ENCODE measurements at regions not wholly inside any gene's neighbourhood (a gene's known extent, or its start where the extent isn't known, plus 50 kb on each side); places are given as distances from the start of the nearest gene placed in this dataset.

GRCh38 chr2:102871707-102872106 is 109.9 kb downstream of the TMEM182 start:
- TF ChIP-seq, protein P1, sequence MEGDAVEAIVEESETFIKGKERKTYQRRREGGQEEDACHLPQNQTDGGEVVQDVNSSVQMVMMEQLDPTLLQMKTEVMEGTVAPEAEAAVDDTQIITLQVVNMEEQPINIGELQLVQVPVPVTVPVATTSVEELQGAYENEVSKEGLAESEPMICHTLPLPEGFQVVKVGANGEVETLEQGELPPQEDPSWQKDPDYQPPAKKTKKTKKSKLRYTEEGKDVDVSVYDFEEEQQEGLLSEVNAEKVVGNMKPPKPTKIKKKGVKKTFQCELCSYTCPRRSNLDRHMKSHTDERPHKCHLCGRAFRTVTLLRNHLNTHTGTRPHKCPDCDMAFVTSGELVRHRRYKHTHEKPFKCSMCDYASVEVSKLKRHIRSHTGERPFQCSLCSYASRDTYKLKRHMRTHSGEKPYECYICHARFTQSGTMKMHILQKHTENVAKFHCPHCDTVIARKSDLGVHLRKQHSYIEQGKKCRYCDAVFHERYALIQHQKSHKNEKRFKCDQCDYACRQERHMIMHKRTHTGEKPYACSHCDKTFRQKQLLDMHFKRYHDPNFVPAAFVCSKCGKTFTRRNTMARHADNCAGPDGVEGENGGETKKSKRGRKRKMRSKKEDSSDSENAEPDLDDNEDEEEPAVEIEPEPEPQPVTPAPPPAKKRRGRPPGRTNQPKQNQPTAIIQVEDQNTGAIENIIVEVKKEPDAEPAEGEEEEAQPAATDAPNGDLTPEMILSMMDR (conservative IDR thresholded peaks at IDR 0.05), result no peak
- TF ChIP-seq ZFX (IDR thresholded peaks at IDR 0.05), result no peak

Measured in C4-2B (cell line).